Type B pancreatic cell (in vitro differentiated cells): ENCODE measurements at regions not wholly inside any gene's neighbourhood (a gene's known extent, or its start where the extent isn't known, plus 50 kb on each side); places are given as distances from the start of the nearest gene placed in this dataset.

ENCODE experiments used
- DNase-seq: peaks from one replicate; pipeline ENCODE4 v3.0.0; 2021; ENCODE audit warnings: mixed read lengths; ENCODE audit not compliant: unreplicated experiment; ENCODE audit errors: extremely low spot score
- H3K27ac Mint-ChIP-seq: 2 replicates; pipeline ENCODE4 v1.8.0; 2021; ENCODE audit warnings: mild to moderate bottlenecking, mixed read lengths
- H3K27me3 Mint-ChIP-seq: 2 replicates; pipeline ENCODE4 v1.8.0; 2021; ENCODE audit warnings: mixed read lengths
- H3K36me3 Mint-ChIP-seq: 2 replicates; pipeline ENCODE4 v1.8.0; 2021; ENCODE audit warnings: mixed read lengths
- H3K4me1 Mint-ChIP-seq: one replicate; pipeline ENCODE4 v1.8.0; 2021; ENCODE audit warnings: mixed read lengths; ENCODE audit not compliant: unreplicated experiment
- H3K4me3 Mint-ChIP-seq: 2 replicates; pipeline ENCODE4 v1.8.0; 2021; ENCODE audit warnings: mild to moderate bottlenecking, mixed read lengths
- H3K9me3 Mint-ChIP-seq: 2 replicates; pipeline ENCODE4 v1.8.0; 2021; ENCODE audit warnings: mixed read lengths
- CTCF ChIP-seq: fragments of 200-600 bp; sonication (generic); conservative IDR thresholded peaks from 2 replicates; pipeline ENCODE4 v1.5.0; 2021; ENCODE audit warnings: antibody characterized with exemption, mild to moderate bottlenecking

GRCh38 chr19:30775956-30776355 is 403.8 kb downstream of the ZNF536 start:
- H3K36me3 Mint-ChIP-seq: no peaks in the 10 kb centered on the region
- H3K27me3 Mint-ChIP-seq: peaks cover 24% of the 10 kb centered on the region
- H3K9me3 Mint-ChIP-seq: no peaks in the 10 kb centered on the region
- TF ChIP-seq CTCF: no peak
- H3K4me3 Mint-ChIP-seq: no peak overlapping the region
- no peak overlapping the region for H3K27ac Mint-ChIP-seq
- DNase-seq: no peak
- H3K4me1 Mint-ChIP-seq: peaks cover 20% of the 10 kb centered on the region

- H3K36me3 Mint-ChIP-seq: no peaks in the 10 kb centered on the region
- H3K9me3 Mint-ChIP-seq: no peaks in the 10 kb centered on the region
- no peak overlapping the region for H3K27ac Mint-ChIP-seq
- no peak for DNase-seq
- no peak overlapping the region for H3K4me3 Mint-ChIP-seq
- H3K27me3 Mint-ChIP-seq: peaks cover 19% of the 10 kb centered on the region
- TF ChIP-seq CTCF: no peak
- H3K4me1 Mint-ChIP-seq: peaks cover 5% of the 10 kb centered on the region
These were observed 402.1 kb downstream of the ZNF536 start for GRCh38 chr19:30774252-30774766.

- H3K4me1 Mint-ChIP-seq: no peaks in the 10 kb centered on the region
- H3K27ac Mint-ChIP-seq: no peak overlapping the region
- DNase-seq: no peak
- no peak overlapping the region for H3K4me3 Mint-ChIP-seq
- no peak for TF ChIP-seq CTCF
- no peaks in the 10 kb centered on the region for H3K9me3 Mint-ChIP-seq
- H3K36me3 Mint-ChIP-seq: no peaks in the 10 kb centered on the region
- H3K27me3 Mint-ChIP-seq: no peaks in the 10 kb centered on the region
These were observed 390.5 kb downstream of the ZNF536 start for GRCh38 chr19:30762651-30763050.

GRCh38 chr19:30760014-30760413 is 387.8 kb downstream of the ZNF536 start:
- TF ChIP-seq CTCF: no peak
- H3K9me3 Mint-ChIP-seq: no peaks in the 10 kb centered on the region
- H3K36me3 Mint-ChIP-seq: no peaks in the 10 kb centered on the region
- no peaks in the 10 kb centered on the region for H3K4me1 Mint-ChIP-seq
- H3K27ac Mint-ChIP-seq: no peak overlapping the region
- no peaks in the 10 kb centered on the region for H3K27me3 Mint-ChIP-seq
- no peak for DNase-seq
- no peak overlapping the region for H3K4me3 Mint-ChIP-seq

GRCh38 chr19:30757837-30758617 is 385.8 kb downstream of the ZNF536 start:
- H3K27ac Mint-ChIP-seq: no peak overlapping the region
- no peak overlapping the region for H3K4me3 Mint-ChIP-seq
- no peaks in the 10 kb centered on the region for H3K36me3 Mint-ChIP-seq
- DNase-seq: no peak
- no peaks in the 10 kb centered on the region for H3K9me3 Mint-ChIP-seq
- TF ChIP-seq CTCF: no peak
- H3K27me3 Mint-ChIP-seq: no peaks in the 10 kb centered on the region
- no peaks in the 10 kb centered on the region for H3K4me1 Mint-ChIP-seq
